AG04450 (cell line): ENCODE measurements at regions not wholly inside any gene's neighbourhood (a gene's known extent, or its start where the extent isn't known, plus 50 kb on each side); places are given as distances from the start of the nearest gene placed in this dataset.

ENCODE experiments used
- CTCF ChIA-PET: fragments of 300-600, 350-600 bp; formaldehyde crosslinking; extraction: SDS; loops from one replicate; lab custom pipeline; 2022; ENCODE audit warnings: antibody characterized with exemption, inconsistent platforms; lab: Charles Lee
- POLR2A ChIA-PET: fragments of 350-600 bp; formaldehyde crosslinking; extraction: SDS; loops from one replicate; lab custom pipeline; 2021; ENCODE audit warnings: antibody characterized with exemption, inconsistent platforms; lab: Yijun Ruan, JAX
- DNase-seq: peaks from one replicate; pipeline ENCODE4 v3.0.0-alpha.2; 2011; ENCODE audit warnings: low read depth, low spot score
- H3K27ac ChIP-seq: one replicate; pipeline ENCODE4 v1.5.1; 2012; ENCODE audit warnings: low read depth, low read length, control low read depth
- H3K27me3 ChIP-seq: one replicate; pipeline ENCODE4 v1.6.0; 2012; ENCODE audit warnings: low read length; ENCODE audit not compliant: control insufficient read depth, insufficient read depth
- H3K4me3 ChIP-seq: 2 replicates; pipeline ENCODE4 v1.5.1; 2011; ENCODE audit warnings: mild to moderate bottlenecking, low read depth, low read length, control low read depth
- H3K9me3 ChIP-seq: 2 replicates; pipeline ENCODE4 v1.5.1; 2012; ENCODE audit warnings: low read length; ENCODE audit not compliant: control insufficient read depth, insufficient read depth
- CTCF ChIP-seq: IDR thresholded peaks from 2 replicates; pipeline ENCODE4 v1.5.1; 2011; ENCODE audit warnings: low read depth, low read length, control low read depth, inconsistent platforms

DNA sequence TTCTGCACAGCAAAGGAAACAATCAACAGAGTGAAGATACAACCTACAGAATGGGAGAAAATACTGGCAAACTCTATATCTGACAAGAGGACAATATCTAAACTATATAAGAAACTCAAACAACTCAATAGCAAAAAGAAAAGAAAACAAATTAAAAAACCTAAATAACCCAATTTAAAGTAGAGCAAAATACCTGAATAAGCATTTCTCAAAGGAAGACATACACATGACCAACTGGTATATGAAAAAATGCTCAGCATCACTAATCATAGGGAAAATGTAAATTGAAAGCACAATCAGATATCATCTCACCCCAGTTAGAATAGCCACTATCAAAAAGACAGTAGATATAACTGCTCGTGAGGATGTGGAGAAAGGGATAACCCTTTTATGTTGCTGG lies 87.8 kb upstream of the FOXA2 start:
- H3K9me3 ChIP-seq, result no peaks in the 10 kb centered on the region
- POLR2A ChIA-PET, result no interaction called here
- CTCF ChIA-PET, result no interaction called here

DNA sequence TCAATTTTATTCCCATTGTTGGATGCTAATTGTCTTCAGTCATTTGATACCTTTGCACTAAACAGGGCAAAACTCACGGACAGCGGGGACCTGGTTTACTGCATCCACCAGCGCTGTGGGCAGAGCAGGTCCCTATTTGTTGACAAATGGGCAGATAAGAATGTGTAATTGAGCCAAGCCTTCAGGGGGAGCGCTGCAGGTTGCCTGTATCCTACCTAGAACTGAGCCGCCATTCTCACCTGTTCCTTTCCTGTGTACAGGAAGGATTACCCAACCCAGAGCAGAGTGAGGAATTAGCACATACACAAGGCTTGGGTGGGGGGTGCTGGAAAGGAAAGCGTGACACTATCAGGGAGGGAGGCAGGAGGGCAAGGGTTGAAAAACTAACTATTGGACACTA lies 89.1 kb upstream of the FOXA2 start:
- ChIA-PET CTCF (no interaction called here), POLR2A (no interaction called here)
- H3K4me3 ChIP-seq, result no peak overlapping the region

More for the DNA sequence above, 87.8 kb upstream of the FOXA2 start:
- Histone ChIP-seq H3K27me3 (no peaks in the 10 kb centered on the region), H3K27ac (no peak overlapping the region), H3K4me3 (no peak overlapping the region)
- TF ChIP-seq CTCF, result no peak
- DNase-seq, result no peak

DNA sequence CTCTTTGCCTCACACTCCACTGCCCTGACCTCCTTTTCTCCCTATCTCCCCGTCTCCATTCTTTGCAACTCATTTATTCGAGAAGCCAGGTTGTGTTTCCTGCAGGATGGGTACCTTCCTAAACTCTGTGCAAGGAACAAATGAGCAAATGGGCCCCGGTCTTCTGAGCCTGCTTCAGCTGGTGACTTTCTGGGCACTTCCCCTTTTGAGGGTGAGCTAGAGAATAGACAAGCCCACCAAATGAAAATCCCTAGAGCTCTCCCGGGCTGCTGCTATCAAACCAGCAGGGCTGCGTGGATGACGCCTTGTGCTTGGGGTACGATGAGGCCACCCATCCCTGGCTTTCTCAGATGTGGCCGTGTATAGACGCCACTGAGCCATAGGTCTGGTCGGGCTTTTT lies 91.0 kb upstream of the FOXA2 start:
- 0 out of 2 replicates have a peak, but pooled peaks cover 3% of the 10 kb centered on the region for H3K9me3 ChIP-seq
- no peaks in the 10 kb centered on the region for H3K27me3 ChIP-seq
- H3K4me3 ChIP-seq, result no peak overlapping the region
- TF ChIP-seq CTCF, result no peak
- CTCF ChIA-PET, result interaction anchor here (0.7 to 1.3 kb wide), 3 partner anchors 10 to 336 kb away, joined by 3 to 7 read pairs (median 3); no protein-coding TSS in a partner anchor
- POLR2A ChIA-PET, result no interaction called here
- no peak overlapping the region for H3K27ac ChIP-seq
- DNase-seq, result no peak

More for the DNA sequence above, 89.1 kb upstream of the FOXA2 start:
- no peak for TF ChIP-seq CTCF
- H3K27ac ChIP-seq, result no peak overlapping the region
- DNase-seq, result no peak
- no peaks in the 10 kb centered on the region for H3K27me3 ChIP-seq
- no peaks in the 10 kb centered on the region for H3K9me3 ChIP-seq

DNA sequence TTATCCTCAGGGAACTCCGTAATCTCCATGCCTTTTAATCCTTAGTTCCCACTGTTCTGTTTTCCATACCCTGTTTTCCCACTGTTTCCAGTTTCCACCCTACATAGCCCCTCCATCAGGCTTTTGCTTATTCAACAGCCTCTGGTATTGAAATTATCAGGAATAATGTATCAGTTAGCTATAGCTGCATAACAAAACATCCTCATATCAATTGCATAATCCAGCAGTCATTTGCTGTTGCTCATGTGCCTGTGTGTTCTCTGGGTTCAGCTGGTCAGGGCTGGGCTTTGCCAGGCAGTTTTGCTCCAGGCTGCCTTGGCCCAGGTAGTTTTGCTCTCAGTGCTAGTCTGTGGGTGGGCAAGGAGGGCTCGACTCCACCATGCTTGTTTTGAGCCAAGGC lies 94.3 kb upstream of the FOXA2 start:
- DNase-seq, result no peak
- H3K4me3 ChIP-seq, result no peak overlapping the region
- CTCF ChIA-PET, result interaction anchor here (1.0 kb wide), 1 partner anchor 13 kb away, joined by 3 read pairs; no protein-coding TSS in a partner anchor
- no peak for TF ChIP-seq CTCF
- 0 out of 2 replicates have a peak, but pooled peaks cover 3% of the 10 kb centered on the region for H3K9me3 ChIP-seq
- no peak overlapping the region for H3K27ac ChIP-seq
- no peaks in the 10 kb centered on the region for H3K27me3 ChIP-seq
- POLR2A ChIA-PET, result no interaction called here

GRCh38 chr20:22679197-22679596 lies 94.8 kb upstream of the FOXA2 start:
- no peak overlapping the region for H3K27ac ChIP-seq
- POLR2A ChIA-PET, result no interaction called here
- no peak for DNase-seq
- H3K4me3 ChIP-seq, result no peak overlapping the region
- no peak for TF ChIP-seq CTCF
- CTCF ChIA-PET, result interaction anchor here (0.8 to 1.0 kb wide), 2 partner anchors 13 to 340 kb away, joined by 3 read pairs; no protein-coding TSS in a partner anchor
- H3K9me3 ChIP-seq, result 0 out of 2 replicates have a peak, but pooled peaks cover 3% of the 10 kb centered on the region
- no peaks in the 10 kb centered on the region for H3K27me3 ChIP-seq
